ENCODE measurements at regions not wholly inside any gene's neighbourhood (a gene's known extent, or its start where the extent isn't known, plus 50 kb on each side); places are given as distances from the start of the nearest gene placed in this dataset.
"Not testable (repeated sequence)": the region's sequence is repeated elsewhere in the genome, so short reads cannot be mapped to it uniquely, and the experiment has no call there.

DNA sequence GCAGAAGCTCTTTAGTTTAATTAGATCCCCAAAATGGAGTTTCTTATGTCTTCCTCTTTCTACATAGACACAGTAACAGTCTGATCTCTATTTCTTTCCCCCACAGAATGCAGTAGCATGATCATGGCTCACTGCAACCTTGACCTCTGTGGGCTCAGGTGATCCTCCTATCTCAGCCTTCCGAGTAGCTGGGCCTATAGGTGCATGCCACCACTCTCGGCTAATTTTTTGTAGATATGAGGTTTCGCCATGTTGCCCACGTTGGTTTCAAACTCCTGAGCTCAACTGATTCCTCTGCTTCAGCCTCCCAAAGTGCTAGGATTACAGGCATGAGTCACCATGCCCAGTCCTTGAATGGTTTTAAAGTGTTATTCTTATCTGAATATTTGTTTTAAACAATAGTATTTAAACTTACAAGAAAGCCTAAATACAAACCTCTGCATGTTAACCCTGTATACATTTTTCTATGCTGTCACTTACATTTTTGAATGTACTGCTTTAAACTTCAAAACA lies 120.6 kb downstream of the GOSR1 start (continued):
- TF ChIP-seq, protein P1, sequence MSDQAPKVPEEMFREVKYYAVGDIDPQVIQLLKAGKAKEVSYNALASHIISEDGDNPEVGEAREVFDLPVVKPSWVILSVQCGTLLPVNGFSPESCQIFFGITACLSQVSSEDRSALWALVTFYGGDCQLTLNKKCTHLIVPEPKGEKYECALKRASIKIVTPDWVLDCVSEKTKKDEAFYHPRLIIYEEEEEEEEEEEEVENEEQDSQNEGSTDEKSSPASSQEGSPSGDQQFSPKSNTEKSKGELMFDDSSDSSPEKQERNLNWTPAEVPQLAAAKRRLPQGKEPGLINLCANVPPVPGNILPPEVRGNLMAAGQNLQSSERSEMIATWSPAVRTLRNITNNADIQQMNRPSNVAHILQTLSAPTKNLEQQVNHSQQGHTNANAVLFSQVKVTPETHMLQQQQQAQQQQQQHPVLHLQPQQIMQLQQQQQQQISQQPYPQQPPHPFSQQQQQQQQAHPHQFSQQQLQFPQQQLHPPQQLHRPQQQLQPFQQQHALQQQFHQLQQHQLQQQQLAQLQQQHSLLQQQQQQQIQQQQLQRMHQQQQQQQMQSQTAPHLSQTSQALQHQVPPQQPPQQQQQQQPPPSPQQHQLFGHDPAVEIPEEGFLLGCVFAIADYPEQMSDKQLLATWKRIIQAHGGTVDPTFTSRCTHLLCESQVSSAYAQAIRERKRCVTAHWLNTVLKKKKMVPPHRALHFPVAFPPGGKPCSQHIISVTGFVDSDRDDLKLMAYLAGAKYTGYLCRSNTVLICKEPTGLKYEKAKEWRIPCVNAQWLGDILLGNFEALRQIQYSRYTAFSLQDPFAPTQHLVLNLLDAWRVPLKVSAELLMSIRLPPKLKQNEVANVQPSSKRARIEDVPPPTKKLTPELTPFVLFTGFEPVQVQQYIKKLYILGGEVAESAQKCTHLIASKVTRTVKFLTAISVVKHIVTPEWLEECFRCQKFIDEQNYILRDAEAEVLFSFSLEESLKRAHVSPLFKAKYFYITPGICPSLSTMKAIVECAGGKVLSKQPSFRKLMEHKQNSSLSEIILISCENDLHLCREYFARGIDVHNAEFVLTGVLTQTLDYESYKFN (CRISPR knock-in tag; conservative IDR thresholded peaks at IDR 0.05), result no peak
- no peak for TF ChIP-seq TBL1XR1 (IDR thresholded peaks at IDR 0.05; ENCODE audit: borderline replicate concordance, low read length, partially characterized antibody)
- TF ChIP-seq, protein P2, sequence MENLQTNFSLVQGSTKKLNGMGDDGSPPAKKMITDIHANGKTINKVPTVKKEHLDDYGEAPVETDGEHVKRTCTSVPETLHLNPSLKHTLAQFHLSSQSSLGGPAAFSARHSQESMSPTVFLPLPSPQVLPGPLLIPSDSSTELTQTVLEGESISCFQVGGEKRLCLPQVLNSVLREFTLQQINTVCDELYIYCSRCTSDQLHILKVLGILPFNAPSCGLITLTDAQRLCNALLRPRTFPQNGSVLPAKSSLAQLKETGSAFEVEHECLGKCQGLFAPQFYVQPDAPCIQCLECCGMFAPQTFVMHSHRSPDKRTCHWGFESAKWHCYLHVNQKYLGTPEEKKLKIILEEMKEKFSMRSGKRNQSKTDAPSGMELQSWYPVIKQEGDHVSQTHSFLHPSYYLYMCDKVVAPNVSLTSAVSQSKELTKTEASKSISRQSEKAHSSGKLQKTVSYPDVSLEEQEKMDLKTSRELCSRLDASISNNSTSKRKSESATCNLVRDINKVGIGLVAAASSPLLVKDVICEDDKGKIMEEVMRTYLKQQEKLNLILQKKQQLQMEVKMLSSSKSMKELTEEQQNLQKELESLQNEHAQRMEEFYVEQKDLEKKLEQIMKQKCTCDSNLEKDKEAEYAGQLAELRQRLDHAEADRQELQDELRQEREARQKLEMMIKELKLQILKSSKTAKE (CRISPR knock-in tag; IDR thresholded peaks at IDR 0.05; ENCODE audit: borderline replicate concordance), result no peak

DNA sequence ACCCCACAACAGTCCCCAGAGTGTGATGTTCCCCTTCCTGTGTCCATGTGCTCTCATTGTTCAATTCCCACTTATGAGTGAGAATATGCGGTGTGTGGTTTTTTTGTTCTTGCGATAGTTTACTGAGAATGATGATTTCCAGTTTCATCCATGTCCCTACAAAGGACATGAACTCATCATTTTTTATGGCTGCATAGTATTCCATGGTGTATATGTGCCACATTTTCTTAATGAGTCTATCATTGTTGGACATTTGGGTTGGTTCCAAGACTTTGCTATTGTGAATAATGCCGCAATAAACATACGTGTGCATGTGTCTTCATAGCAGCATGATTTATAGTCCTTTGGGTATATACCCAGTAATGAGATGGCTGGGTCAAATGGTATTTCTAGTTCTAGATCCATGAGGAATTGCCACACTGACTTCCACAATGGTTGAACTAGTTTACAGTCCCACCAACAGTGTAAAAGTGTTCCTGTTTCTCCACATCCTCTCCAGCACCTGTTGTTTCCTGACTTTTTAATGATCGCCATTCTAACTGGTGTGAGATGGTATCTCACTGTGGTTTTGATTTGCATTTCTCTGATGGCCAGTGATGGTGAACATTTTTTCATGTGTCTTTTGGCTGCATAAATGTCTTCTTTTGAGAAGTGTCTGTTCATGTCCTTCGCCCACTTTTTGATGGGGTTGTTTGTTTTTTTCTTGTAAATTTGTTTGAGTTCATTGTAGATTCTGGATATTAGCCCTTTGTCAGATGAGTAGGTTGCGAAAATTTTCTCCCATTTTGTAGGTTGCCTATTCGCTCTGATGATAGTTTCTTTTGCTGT lies 120.0 kb downstream of the GOSR1 start:
- CTCF ChIA-PET (ENCODE audit: low intra/inter-chr PET ratio, low total read pairs); H4K20me1 ChIP-seq (ENCODE audit: insufficient read depth, low read length); H3K27me3 ChIP-seq (ENCODE audit: control insufficient read depth in 1 of 2, insufficient read depth in 2 of 2, low read length in 2 of 2); H3K4me3 ChIP-seq (replicated peaks in 1 of 3; ENCODE audit: insufficient read depth in 1 of 3, low read depth in 2 of 3, low read length in 3 of 3); in situ Hi-C loops (cut with HindIII; ENCODE audit: extremely low pct_ligation_motif_present, low pct_unique_long_range_greater_than_20kb); FAIRE-seq; ATAC-seq; H3K36me3 ChIP-seq (replicated peaks in 1 of 2; ENCODE audit: control insufficient read depth in 1 of 2, insufficient read depth in 2 of 2, low read length in 2 of 2); intact Hi-C loops (cut with micrococcal nuclease; ENCODE audit: unreplicated experiment); DNase-seq (ENCODE audit: low spot score); BruUV-seq (replicated peaks); H3K9me3 ChIP-seq (ENCODE audit: low read length); H3K9ac ChIP-seq (ENCODE audit: insufficient read depth, low read depth, low read length); H2AFZ ChIP-seq (ENCODE audit: low read length); H3K4me2 ChIP-seq (ENCODE audit: low read depth, low read length); POLR2A ChIA-PET: not testable (repeated sequence)
- Histone ChIP-seq H3K79me2 (ENCODE audit: insufficient read depth, low read length) (peaks cover 17% of the 10 kb centered on the region), H3K27ac (ENCODE audit: extremely low read length, insufficient read depth, low read length) (peak overlapping the region; percentile 49), H3K4me1 (ENCODE audit: insufficient read depth, low read length) (peaks cover 48% of the 10 kb centered on the region)
- whole genome bisulfite sequencing (ENCODE audit: low lambda C conversion rate), result 95% methylated on average over 6 of the region's 8 CpGs
